ENCODE measurements at regions not wholly inside any gene's neighbourhood (a gene's known extent, or its start where the extent isn't known, plus 50 kb on each side); places are given as distances from the start of the nearest gene placed in this dataset.

DNA sequence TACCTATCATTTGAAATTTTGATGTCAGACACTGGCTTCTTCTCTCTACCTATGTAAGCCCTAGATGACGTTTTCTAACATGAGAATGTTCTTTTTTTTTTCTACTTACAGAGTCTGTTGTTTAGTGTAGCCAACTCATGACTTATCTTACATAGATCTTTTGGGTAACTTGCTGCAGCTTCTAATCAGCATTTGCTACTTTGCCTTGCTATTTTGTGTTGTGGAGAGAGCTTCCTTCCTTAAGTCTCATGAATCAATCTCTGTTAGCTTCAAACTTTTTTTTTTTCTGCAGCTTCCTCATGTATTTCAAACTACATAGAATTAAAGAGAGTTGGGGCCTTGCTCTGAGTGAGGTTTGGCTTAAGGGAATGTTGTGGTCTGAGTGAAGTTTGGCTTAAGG, 568.7 kb upstream of the BCHE start:
- no peak overlapping the region for H3K4me3 ChIP-seq (replicated peaks in 1 of 3; ENCODE audit: insufficient read depth in 1 of 3, low read depth in 2 of 3, low read length in 3 of 3)
- H3K4me1 ChIP-seq (ENCODE audit: insufficient read depth, low read length), result no peaks in the 10 kb centered on the region
- H3K27ac ChIP-seq (ENCODE audit: extremely low read length, insufficient read depth, low read length), result no peak overlapping the region
- no peak for DNase-seq (ENCODE audit: low spot score)
- ATAC-seq, result no peak
- no peaks in the 10 kb centered on the region for H3K36me3 ChIP-seq (replicated peaks in 1 of 2; ENCODE audit: control insufficient read depth in 1 of 2, insufficient read depth in 2 of 2, low read length in 2 of 2)
- POLR2A ChIA-PET, result no interaction called here
- H4K20me1 ChIP-seq (ENCODE audit: insufficient read depth, low read length), result no peaks in the 10 kb centered on the region
- no peak overlapping the region for H3K4me2 ChIP-seq (ENCODE audit: low read depth, low read length)
- no peaks in the 10 kb centered on the region for H3K9me3 ChIP-seq (ENCODE audit: low read length)
- intact Hi-C loops (cut with micrococcal nuclease; ENCODE audit: unreplicated experiment), result no loop called here
- H3K79me2 ChIP-seq (ENCODE audit: insufficient read depth, low read length), result no peaks in the 10 kb centered on the region
- in situ Hi-C loops (cut with HindIII; ENCODE audit: extremely low pct_ligation_motif_present, low pct_unique_long_range_greater_than_20kb), result no loop called here
- WGBS (ENCODE audit: low lambda C conversion rate), result 0% methylated on average over 1 of the region's 1 CpG
- H2AFZ ChIP-seq (ENCODE audit: low read length), result no peak overlapping the region
- BruUV-seq (replicated peaks), result no TSS peak
- no peaks in the 10 kb centered on the region for H3K27me3 ChIP-seq (ENCODE audit: control insufficient read depth in 1 of 2, insufficient read depth in 2 of 2, low read length in 2 of 2)
- TF ChIP-seq TGIF2 (CRISPR knock-in tag; IDR thresholded peaks at IDR 0.05), result no peak
- TF ChIP-seq SIN3B (IDR thresholded peaks at IDR 0.05; ENCODE audit: low read length), result no peak
- no peak for TF ChIP-seq HCFC1 (IDR thresholded peaks at IDR 0.05; ENCODE audit: low read depth, low read length)
- TF ChIP-seq NR2F2 (IDR thresholded peaks at IDR 0.05; ENCODE audit: borderline replicate concordance, low read depth), result no peak
- no peak for TF ChIP-seq AHR (CRISPR knock-in tag; IDR thresholded peaks at IDR 0.05)
- TF ChIP-seq ZNF451 (CRISPR knock-in tag; IDR thresholded peaks at IDR 0.05), result no peak
- TF ChIP-seq ZNF776 (CRISPR knock-in tag; IDR thresholded peaks at IDR 0.05), result no peak
- TF ChIP-seq, protein P1, sequence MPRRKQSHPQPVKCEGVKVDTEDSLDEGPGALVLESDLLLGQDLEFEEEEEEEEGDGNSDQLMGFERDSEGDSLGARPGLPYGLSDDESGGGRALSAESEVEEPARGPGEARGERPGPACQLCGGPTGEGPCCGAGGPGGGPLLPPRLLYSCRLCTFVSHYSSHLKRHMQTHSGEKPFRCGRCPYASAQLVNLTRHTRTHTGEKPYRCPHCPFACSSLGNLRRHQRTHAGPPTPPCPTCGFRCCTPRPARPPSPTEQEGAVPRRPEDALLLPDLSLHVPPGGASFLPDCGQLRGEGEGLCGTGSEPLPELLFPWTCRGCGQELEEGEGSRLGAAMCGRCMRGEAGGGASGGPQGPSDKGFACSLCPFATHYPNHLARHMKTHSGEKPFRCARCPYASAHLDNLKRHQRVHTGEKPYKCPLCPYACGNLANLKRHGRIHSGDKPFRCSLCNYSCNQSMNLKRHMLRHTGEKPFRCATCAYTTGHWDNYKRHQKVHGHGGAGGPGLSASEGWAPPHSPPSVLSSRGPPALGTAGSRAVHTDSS (CRISPR knock-in tag; conservative IDR thresholded peaks at IDR 0.05), result no peak
- no peak for TF ChIP-seq KLF15 (CRISPR knock-in tag; IDR thresholded peaks at IDR 0.05; ENCODE audit: borderline replicate concordance)
- FAIRE-seq, result no peak
- CTCF ChIA-PET (ENCODE audit: low intra/inter-chr PET ratio, low total read pairs), result no interaction called here
- H3K9ac ChIP-seq (ENCODE audit: insufficient read depth, low read depth, low read length), result no peak overlapping the region

DNA sequence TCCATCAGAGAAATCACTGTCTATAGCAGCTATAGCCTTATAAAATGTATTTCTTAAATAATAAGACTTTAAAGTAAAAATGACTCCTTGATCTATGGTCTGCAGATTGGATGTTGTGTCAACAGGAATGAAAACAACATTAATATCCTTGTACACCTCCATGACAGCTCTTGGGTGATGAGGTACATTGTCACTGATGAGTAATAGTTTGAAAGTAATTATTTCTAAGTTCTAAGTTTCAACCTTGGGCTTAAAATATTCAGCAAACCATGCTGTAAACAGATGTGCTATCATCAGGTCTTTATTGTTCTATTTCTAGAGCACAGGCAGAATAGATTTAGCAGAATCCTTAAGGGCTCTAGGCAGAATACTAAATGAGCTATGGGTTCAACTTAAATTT, 568.2 kb upstream of the BCHE start:
- no TSS peak for BruUV-seq (replicated peaks)
- intact Hi-C loops (cut with micrococcal nuclease; ENCODE audit: unreplicated experiment) (no loop called here), in situ Hi-C loops (cut with HindIII; ENCODE audit: extremely low pct_ligation_motif_present, low pct_unique_long_range_greater_than_20kb) (no loop called here)
- DNase-seq (ENCODE audit: low spot score) (no peak), ATAC-seq (no peak), FAIRE-seq (no peak)
- Histone ChIP-seq H3K4me2 (ENCODE audit: low read depth, low read length) (no peak overlapping the region), H4K20me1 (ENCODE audit: insufficient read depth, low read length) (no peaks in the 10 kb centered on the region), H3K27ac (ENCODE audit: extremely low read length, insufficient read depth, low read length) (no peak overlapping the region), H3K4me3 (replicated peaks in 1 of 3; ENCODE audit: insufficient read depth in 1 of 3, low read depth in 2 of 3, low read length in 3 of 3) (no peak overlapping the region), H3K9me3 (ENCODE audit: low read length) (no peaks in the 10 kb centered on the region), H3K27me3 (ENCODE audit: control insufficient read depth in 1 of 2, insufficient read depth in 2 of 2, low read length in 2 of 2) (no peaks in the 10 kb centered on the region), H2AFZ (ENCODE audit: low read length) (no peak overlapping the region), H3K79me2 (ENCODE audit: insufficient read depth, low read length) (no peaks in the 10 kb centered on the region), H3K9ac (ENCODE audit: insufficient read depth, low read depth, low read length) (no peak overlapping the region), H3K36me3 (replicated peaks in 1 of 2; ENCODE audit: control insufficient read depth in 1 of 2, insufficient read depth in 2 of 2, low read length in 2 of 2) (no peaks in the 10 kb centered on the region), H3K4me1 (ENCODE audit: insufficient read depth, low read length) (no peaks in the 10 kb centered on the region)
- TF ChIP-seq HDAC2 (CRISPR knock-in tag; IDR thresholded peaks at IDR 0.05), result no peak
- POLR2A ChIA-PET, result no interaction called here
- CTCF ChIA-PET (ENCODE audit: low intra/inter-chr PET ratio, low total read pairs), result no interaction called here

All from HepG2 (cell line).